GM19043 (cell line): ENCODE measurements at regions not wholly inside any gene's neighbourhood (a gene's known extent, or its start where the extent isn't known, plus 50 kb on each side); places are given as distances from the start of the nearest gene placed in this dataset.
"Not testable (repeated sequence)": the region's sequence is repeated elsewhere in the genome, so short reads cannot be mapped to it uniquely, and the experiment has no call there.

ENCODE experiments used
- ATAC-seq: cut with Tn5 transposase; IDR thresholded peaks from one replicate; pipeline ENCODE4 v1.9.1; 2021; ENCODE audit warnings: low read depth; ENCODE audit not compliant: unreplicated experiment

- ATAC-seq, result no peak
These were observed 248.8 kb downstream of the HNMT start for GRCh38 chr2:138213084-138213483.

GRCh38 chr2:138213624-138214023 lies 249.4 kb downstream of the HNMT start:
- no peak for ATAC-seq

- no peak for ATAC-seq
These were observed 251.7 kb downstream of the HNMT start for GRCh38 chr2:138215958-138216357.

- ATAC-seq, result no peak
These were observed 253.7 kb downstream of the HNMT start for GRCh38 chr2:138217975-138218374.

- ATAC-seq, result no peak
These were observed 254.1 kb downstream of the HNMT start for GRCh38 chr2:138218397-138218796.

- no peak for ATAC-seq
These were observed 255.7 kb downstream of the HNMT start for GRCh38 chr2:138219961-138220360.

- ATAC-seq, result no peak
These were observed 257.1 kb downstream of the HNMT start for GRCh38 chr2:138221358-138221757.

- no peak for ATAC-seq
These were observed 259.0 kb downstream of the HNMT start for GRCh38 chr2:138223319-138223718.

- no peak for ATAC-seq
These were observed 262.9 kb downstream of the HNMT start for GRCh38 chr2:138227195-138227594.

- ATAC-seq, result no peak
These were observed 263.8 kb downstream of the HNMT start for GRCh38 chr2:138228101-138228500.

- ATAC-seq, result no peak
These were observed 267.3 kb upstream of the SPOPL start for GRCh38 chr2:138234265-138234664.

- ATAC-seq, result no peak
These were observed 266.5 kb upstream of the SPOPL start for GRCh38 chr2:138235041-138235440.

GRCh38 chr2:138236142-138236541 lies 265.4 kb upstream of the SPOPL start:
- no peak for ATAC-seq

GRCh38 chr2:138237667-138238384 lies 263.7 kb upstream of the SPOPL start:
- ATAC-seq, result no peak

- no peak for ATAC-seq
These were observed 262.7 kb upstream of the SPOPL start for GRCh38 chr2:138238908-138239307.

- ATAC-seq, result no peak
These were observed 261.6 kb upstream of the SPOPL start for GRCh38 chr2:138239902-138240491.

GRCh38 chr2:138243372-138243771 lies 258.2 kb upstream of the SPOPL start:
- ATAC-seq, result no peak

- no peak for ATAC-seq
These were observed 257.1 kb upstream of the SPOPL start for GRCh38 chr2:138244501-138244925.

GRCh38 chr2:138245310-138245709 lies 256.3 kb upstream of the SPOPL start:
- no peak for ATAC-seq

- no peak for ATAC-seq
These were observed 254.3 kb upstream of the SPOPL start for GRCh38 chr2:138247302-138247701.

- no peak for ATAC-seq
These were observed 252.4 kb upstream of the SPOPL start for GRCh38 chr2:138249207-138249606.

GRCh38 chr2:138250843-138251320 lies 250.7 kb upstream of the SPOPL start:
- ATAC-seq, result not testable (repeated sequence)
